DND-41 (cell line): ENCODE measurements at regions not wholly inside any gene's neighbourhood (a gene's known extent, or its start where the extent isn't known, plus 50 kb on each side); places are given as distances from the start of the nearest gene placed in this dataset.

Source experiments
- ATAC-seq: fragments of 200-7000 bp; cut with Tn5 transposase; 3 replicates; pipeline ENCODE4 v1.9.1; 2021; ENCODE audit warnings: low read depth; ENCODE audit not compliant: insufficient read depth
- DNase-seq: peaks from one replicate; pipeline ENCODE4 v3.0.0-alpha.2; 2020
- H2AFZ ChIP-seq: 2 replicates; pipeline ENCODE4 v1.6.0; 2012; ENCODE audit warnings: low read depth, low read length
- H3K27ac ChIP-seq: 2 replicates; pipeline ENCODE4 v1.5.1; 2012; ENCODE audit warnings: low read length, inconsistent platforms
- H3K27me3 ChIP-seq: fragments of 200-600 bp; sonication (generic); 2 replicates; pipeline ENCODE4 v1.6.0; 2012; ENCODE audit warnings: low read length, mild to moderate bottlenecking, inconsistent platforms; ENCODE audit not compliant: insufficient read depth, poor library complexity
- H3K36me3 ChIP-seq: 2 replicates; pipeline ENCODE4 v1.5.1; 2012; ENCODE audit warnings: low read length, inconsistent platforms; ENCODE audit not compliant: insufficient read depth
- H3K4me1 ChIP-seq: 2 replicates; pipeline ENCODE4 v1.5.1; 2012; ENCODE audit warnings: mild to moderate bottlenecking, low read length; ENCODE audit not compliant: insufficient read depth
- H3K4me2 ChIP-seq: 2 replicates; pipeline ENCODE4 v1.6.0; 2012; ENCODE audit warnings: mild to moderate bottlenecking, moderate library complexity, low read length, inconsistent platforms; ENCODE audit not compliant: insufficient read depth
- H3K4me3 ChIP-seq, 2 experiments: fragments of 200-600 bp in 1 of 2; shearing (Covaris generic) in 1 of 2; 2 replicates each; pipeline ENCODE4 v1.5.1; 2012 to 2016; ENCODE audit warnings: inconsistent platforms in 2 of 2, low read length in 2 of 2, mild to moderate bottlenecking in 2 of 2, low read depth in 1 of 2, moderate library complexity in 1 of 2
- H3K79me2 ChIP-seq: 2 replicates; pipeline ENCODE4 v1.6.0; 2012; ENCODE audit warnings: low read length, inconsistent platforms; ENCODE audit not compliant: insufficient read depth
- H3K9ac ChIP-seq: 2 replicates; pipeline ENCODE4 v1.6.0; 2012; ENCODE audit warnings: low read depth, mild to moderate bottlenecking, inconsistent platforms, low read length, moderate library complexity
- H3K9me3 ChIP-seq: 2 replicates; pipeline ENCODE4 v1.5.1; 2012; ENCODE audit warnings: low read length, moderate library complexity, mild to moderate bottlenecking, inconsistent platforms; ENCODE audit not compliant: insufficient read depth, severe bottlenecking
- H4K20me1 ChIP-seq: 2 replicates; pipeline ENCODE4 v1.6.0; 2012; ENCODE audit warnings: low read length; ENCODE audit not compliant: insufficient read depth
- EZH2 ChIP-seq: IDR thresholded peaks from 3 replicates; pipeline ENCODE4 v1.6.1; 2012; ENCODE audit warnings: borderline replicate concordance, low read depth, mild to moderate bottlenecking, moderate library complexity, low read length, inconsistent platforms; ENCODE audit not compliant: severe bottlenecking
- TF ChIP-seq, protein P1 (sequence below): IDR thresholded peaks from 2 replicates; pipeline ENCODE4 v1.5.1; 2012; ENCODE audit warnings: borderline replicate concordance, low read length, moderate library complexity, mild to moderate bottlenecking; ENCODE audit not compliant: poor library complexity, severe bottlenecking; ENCODE audit errors: extremely low read depth

DNA sequence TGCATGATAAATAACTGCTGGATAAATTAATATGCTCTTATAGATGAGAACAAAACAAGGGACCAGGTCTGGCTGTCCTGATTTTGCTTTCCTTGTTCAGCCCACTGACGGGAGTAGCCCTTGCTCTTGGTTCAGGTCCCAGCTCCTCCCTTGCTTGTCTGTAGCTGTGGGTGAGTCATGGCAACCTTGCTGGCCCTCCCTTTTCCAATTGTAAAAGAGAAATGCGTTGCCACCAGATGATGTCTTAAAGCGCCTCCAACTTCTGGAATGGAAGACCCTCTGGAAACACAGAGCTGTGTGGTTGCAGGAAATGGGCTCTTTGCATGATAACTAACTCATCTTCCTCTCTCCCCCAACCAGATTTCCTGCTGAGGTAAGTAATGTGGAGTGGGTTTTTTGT is 171.4 kb downstream of the AASDH start:
- no peak for ATAC-seq
- Histone ChIP-seq H3K4me3 (no peak overlapping the region), H3K9ac (no peak overlapping the region), H3K27me3 (no peaks in the 10 kb centered on the region), H3K4me2 (no peak overlapping the region), H2AFZ (no peak overlapping the region), H3K4me1 (no peaks in the 10 kb centered on the region), H3K9me3 (peaks cover 12% of the 10 kb centered on the region), H4K20me1 (no peaks in the 10 kb centered on the region), H3K36me3 (no peaks in the 10 kb centered on the region), H3K27ac (no peak overlapping the region), H3K79me2 (no peaks in the 10 kb centered on the region)
- no peak for DNase-seq
- TF ChIP-seq, protein P1, sequence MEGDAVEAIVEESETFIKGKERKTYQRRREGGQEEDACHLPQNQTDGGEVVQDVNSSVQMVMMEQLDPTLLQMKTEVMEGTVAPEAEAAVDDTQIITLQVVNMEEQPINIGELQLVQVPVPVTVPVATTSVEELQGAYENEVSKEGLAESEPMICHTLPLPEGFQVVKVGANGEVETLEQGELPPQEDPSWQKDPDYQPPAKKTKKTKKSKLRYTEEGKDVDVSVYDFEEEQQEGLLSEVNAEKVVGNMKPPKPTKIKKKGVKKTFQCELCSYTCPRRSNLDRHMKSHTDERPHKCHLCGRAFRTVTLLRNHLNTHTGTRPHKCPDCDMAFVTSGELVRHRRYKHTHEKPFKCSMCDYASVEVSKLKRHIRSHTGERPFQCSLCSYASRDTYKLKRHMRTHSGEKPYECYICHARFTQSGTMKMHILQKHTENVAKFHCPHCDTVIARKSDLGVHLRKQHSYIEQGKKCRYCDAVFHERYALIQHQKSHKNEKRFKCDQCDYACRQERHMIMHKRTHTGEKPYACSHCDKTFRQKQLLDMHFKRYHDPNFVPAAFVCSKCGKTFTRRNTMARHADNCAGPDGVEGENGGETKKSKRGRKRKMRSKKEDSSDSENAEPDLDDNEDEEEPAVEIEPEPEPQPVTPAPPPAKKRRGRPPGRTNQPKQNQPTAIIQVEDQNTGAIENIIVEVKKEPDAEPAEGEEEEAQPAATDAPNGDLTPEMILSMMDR = no peak
- no peak for TF ChIP-seq EZH2

DNA sequence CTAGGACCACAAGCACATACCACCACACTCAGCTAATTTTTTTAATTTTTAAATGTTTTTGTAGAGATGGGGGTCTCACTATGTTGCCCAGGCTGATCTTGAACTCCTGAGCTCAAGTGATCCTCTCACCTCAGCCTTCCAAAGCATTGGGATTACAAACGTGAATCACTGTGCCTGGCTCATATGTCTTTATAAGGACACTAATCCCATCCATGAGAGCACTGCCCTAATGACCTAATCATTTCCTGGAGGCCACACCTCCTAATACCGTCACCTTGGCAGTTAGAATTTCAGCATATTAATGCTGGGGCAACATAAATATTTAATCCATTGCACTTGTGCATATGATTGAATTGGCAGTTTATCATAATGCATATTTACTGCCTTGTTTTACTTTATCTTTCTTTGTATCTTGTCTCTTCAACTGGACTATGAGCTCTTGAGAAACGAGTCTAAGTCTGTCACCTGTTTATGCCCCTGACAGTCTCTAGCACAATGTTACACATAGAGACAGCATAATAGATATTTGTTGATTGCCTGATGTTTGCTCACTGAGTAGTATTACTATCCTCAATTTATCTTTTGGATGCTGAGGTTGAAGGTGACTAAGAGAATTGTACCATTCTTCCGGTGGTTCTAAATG is 172.0 kb downstream of the AASDH start:
- TF ChIP-seq, protein P1 = no peak
- TF ChIP-seq EZH2 = no peak
- Histone ChIP-seq H3K4me1 (no peaks in the 10 kb centered on the region), H3K9me3 (peaks cover 13% of the 10 kb centered on the region), H3K27ac (no peak overlapping the region), H2AFZ (no peak overlapping the region), H3K9ac (no peak overlapping the region), H3K4me3 (no peak overlapping the region), H3K27me3 (no peaks in the 10 kb centered on the region), H3K36me3 (no peaks in the 10 kb centered on the region), H3K4me2 (no peak overlapping the region), H4K20me1 (no peaks in the 10 kb centered on the region), H3K79me2 (no peaks in the 10 kb centered on the region)
- ATAC-seq (no peak), DNase-seq (no peak)

DNA sequence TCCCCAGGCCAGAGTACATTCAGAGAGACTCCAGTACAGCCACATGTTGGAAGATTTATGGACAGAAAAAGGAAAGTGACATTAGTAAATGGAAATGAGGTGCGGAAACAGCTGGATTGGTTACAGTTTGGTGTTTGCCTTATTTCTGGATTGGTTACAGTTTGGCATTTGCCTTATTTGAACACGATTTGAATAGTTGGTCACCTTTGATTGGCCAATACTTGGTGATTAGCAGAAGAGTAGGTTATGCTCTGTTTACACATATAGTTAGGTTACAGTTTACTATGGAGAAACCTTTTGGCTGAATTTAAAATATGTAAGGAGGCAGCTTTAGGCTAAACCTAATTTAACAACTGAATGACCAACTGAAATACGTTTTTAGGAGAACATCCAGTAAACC is 173.7 kb downstream of the AASDH start:
- no peak overlapping the region for H3K9ac ChIP-seq
- H3K79me2 ChIP-seq = no peaks in the 10 kb centered on the region
- H2AFZ ChIP-seq = no peak overlapping the region
- H3K4me3 ChIP-seq = no peak overlapping the region
- H3K4me2 ChIP-seq = no peak overlapping the region
- H3K9me3 ChIP-seq = peaks cover 13% of the 10 kb centered on the region
- H3K36me3 ChIP-seq = no peaks in the 10 kb centered on the region
- H3K27ac ChIP-seq = no peak overlapping the region
- H3K4me1 ChIP-seq = no peaks in the 10 kb centered on the region
- H3K27me3 ChIP-seq = no peaks in the 10 kb centered on the region
- no peaks in the 10 kb centered on the region for H4K20me1 ChIP-seq
- no peak for TF ChIP-seq EZH2
- TF ChIP-seq, protein P1 = no peak
- DNase-seq (no peak), ATAC-seq (no peak)
